Hematopoietic multipotent progenitor cell treated with erythropoietin and hydrocortisone succinate and interleukin-3 and kit ligand, for 4 days (in vitro differentiated cells): ENCODE measurements at regions not wholly inside any gene's neighbourhood (a gene's known extent, or its start where the extent isn't known, plus 50 kb on each side); places are given as distances from the start of the nearest gene placed in this dataset.

Source experiments
- DNase-seq: peaks from one replicate; pipeline ENCODE4 v3.0.0-alpha.2; 2015

GRCh38 chr13:26989261-26989956 is 182.2 kb downstream of the USP12 start:
- DNase-seq: no peak

DNA sequence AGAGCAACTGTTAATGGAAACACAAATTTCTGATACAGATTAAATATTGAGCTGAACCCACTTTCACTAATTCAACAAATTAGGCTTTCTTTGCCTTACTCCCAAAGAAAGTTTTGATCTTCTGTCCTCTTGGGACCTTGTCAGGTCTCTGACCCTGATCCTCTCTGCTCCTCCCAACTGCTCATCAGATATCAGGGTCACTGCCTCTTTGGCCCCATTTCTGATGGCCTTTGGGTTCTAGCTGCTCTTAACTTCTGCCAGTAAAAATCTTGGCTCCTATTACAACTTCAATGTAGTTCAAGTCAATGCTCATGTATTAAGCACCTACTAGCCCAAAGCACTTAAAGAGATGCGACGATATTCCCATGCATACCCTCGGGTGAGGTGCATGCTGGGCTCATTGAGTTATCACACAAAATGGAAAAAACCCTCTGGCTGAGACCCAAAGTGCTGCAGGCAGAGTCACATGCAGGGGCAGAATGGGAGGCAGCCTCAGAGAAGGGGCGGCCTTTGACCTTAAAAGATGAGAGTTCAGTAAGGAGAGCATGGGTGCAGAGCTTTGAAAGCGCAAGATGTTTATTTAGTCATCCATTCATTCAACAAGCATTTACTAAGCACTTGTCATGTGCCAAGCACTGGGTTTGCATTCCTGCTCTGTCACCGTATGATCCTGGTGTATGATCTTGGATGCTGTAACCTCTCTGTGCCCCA is 183.4 kb downstream of the USP12 start:
- DNase-seq: no peak

GRCh38 chr13:26987486-26988013 is 184.1 kb downstream of the USP12 start:
- DNase-seq: no peak

DNA sequence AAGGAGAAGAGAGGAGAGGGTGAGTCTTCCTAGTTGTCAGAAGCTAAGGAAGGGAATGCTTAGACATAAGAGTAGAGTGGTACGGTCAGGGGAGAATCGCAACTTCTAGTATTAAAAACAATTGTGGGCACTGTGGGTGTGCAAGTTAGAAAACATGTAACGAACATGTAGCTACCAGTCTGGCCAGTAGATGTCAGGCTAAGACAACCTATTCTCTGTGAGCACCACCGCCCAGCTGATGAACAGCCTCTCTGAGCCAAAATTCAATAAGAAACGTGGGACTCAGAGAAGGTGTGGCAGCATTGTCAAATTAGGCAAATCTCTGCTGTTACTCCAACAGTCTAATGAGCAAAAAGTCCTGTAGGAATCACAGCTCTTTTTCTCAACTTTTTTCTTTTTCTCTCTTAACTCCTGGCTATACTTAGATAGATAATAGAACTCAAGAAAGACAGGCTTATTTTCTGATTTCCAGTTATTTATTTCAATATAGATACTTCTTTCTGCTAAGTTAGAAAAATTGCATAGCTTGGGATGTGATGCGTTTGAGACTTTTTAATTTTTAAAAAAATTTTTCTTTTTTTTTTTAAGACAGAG is 186.2 kb downstream of the USP12 start:
- peak; percentile 94 for DNase-seq

DNA sequence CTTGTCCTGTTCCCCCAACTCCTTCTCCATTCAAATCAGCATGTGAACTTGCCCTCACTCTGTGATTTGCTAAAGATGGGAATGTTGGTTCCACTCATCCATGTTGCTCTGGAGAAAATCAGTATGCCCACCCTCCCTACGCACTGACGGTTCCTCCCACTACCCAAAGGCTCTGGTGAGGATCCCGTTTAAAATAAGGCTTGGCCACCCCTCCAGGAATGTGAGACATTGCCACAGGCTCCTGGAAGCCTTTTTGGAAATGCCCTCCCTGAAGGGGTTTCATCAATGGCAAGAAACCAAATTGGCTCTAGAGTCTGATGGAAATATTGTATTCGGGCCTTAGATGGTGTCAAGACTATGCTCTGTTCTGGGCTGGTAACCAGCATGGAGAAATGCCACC is 187.3 kb downstream of the USP12 start:
- DNase-seq: no peak

GRCh38 chr13:26983543-26984320 is 187.9 kb downstream of the USP12 start:
- DNase-seq: peak; percentile 53

GRCh38 chr13:26980099-26981031 is 191.2 kb downstream of the USP12 start:
- DNase-seq: no peak

- DNase-seq: no peak
These were observed 192.3 kb downstream of the USP12 start for GRCh38 chr13:26979334-26979733.

DNA sequence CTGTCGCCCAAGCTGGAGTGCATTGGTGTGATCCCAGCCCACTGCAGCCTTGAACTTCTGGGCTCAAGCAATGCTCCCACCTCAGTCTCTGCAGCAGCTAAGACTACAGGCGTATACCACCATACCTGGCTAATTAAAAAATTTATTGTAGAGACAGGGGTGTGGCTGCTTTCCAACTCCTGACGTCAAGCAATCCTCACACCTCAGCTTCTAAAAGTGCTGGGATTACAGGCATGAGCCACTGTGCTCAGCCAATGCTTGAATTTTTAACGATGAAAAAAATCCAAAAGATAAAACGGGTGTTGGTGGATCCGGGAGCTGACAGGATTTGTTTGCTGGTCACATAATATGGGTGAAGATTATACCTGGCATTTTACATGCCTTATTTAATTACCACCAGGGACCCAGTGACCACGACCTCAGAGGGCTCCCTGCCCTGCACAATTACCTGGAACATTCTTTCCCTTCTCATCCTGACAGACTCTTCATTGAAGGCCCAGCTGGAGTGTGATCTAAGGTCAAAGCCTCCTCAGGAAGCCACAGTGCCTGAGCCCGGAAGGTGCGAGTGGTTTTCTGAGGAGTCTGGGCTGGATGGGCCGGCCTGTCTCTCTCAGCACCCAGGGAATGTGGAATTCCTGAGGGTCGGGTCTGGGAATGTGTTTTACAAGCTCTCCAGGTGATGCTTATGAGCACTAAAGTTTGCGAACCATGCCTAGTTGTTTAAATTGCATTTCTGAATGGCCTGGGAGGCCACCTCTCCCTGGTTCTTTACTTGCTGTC is 193.3 kb downstream of the USP12 start:
- no peak for DNase-seq

DNA sequence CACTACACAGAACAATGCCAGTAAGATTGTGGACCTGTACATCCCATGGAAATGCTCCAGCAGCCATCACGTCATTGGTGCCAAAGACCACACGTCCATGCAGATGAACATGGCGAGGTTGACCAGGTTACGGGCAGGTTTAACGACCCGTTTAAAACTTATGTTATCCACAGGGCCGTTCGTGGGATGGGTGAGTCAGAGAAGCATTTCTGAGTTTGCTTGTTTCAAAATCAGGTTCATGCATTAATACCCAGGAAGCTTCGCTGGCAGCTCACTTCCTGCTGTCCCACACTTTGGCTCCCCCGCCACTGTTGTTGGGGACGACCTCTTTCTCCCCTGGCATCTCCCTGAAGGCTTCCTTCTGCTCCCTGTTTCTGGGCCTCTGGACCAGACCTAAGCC is 194.1 kb downstream of the USP12 start:
- DNase-seq: peak; percentile 41

DNA sequence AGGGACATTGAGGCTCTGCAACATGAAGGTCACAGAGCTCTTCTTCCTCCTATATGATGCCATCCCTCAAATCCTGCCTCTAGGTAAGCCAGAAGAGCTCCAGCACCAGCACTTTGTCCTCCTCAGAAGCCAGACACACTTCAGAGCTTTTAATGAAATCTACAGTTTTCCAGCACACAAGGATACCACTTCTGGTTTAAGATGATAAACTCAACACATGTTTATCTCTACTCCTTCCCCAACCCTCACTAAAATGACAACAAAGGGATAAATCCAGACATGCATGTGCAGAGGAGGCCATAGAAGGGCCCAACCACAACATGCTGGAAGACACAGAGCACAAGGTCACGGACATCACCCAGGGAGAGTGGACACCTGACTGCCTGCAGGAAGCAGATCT is 195.3 kb downstream of the USP12 start:
- peak; percentile 76 for DNase-seq

GRCh38 chr13:26973946-26974345 is 197.7 kb downstream of the USP12 start:
- DNase-seq: no peak

DNA sequence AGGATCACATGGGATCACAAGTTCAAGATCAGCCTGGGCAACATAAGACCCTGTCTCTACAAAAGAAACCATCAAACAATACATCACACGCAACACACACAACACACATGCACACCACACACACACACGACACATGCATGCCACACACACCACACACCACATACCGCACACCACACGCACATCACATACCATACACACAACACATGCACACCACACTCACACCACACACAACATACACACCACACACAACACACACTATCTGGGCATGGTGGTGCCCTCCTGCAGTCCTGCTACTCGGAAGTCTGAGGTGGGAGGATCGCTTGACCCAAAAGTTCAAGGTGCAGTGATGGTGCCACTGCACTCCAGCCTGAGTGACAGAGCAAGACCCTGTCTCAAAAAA is 198.3 kb downstream of the USP12 start:
- DNase-seq: no peak

- DNase-seq: peak; percentile 78
These were observed 199.4 kb downstream of the USP12 start for GRCh38 chr13:26971990-26972887.

DNA sequence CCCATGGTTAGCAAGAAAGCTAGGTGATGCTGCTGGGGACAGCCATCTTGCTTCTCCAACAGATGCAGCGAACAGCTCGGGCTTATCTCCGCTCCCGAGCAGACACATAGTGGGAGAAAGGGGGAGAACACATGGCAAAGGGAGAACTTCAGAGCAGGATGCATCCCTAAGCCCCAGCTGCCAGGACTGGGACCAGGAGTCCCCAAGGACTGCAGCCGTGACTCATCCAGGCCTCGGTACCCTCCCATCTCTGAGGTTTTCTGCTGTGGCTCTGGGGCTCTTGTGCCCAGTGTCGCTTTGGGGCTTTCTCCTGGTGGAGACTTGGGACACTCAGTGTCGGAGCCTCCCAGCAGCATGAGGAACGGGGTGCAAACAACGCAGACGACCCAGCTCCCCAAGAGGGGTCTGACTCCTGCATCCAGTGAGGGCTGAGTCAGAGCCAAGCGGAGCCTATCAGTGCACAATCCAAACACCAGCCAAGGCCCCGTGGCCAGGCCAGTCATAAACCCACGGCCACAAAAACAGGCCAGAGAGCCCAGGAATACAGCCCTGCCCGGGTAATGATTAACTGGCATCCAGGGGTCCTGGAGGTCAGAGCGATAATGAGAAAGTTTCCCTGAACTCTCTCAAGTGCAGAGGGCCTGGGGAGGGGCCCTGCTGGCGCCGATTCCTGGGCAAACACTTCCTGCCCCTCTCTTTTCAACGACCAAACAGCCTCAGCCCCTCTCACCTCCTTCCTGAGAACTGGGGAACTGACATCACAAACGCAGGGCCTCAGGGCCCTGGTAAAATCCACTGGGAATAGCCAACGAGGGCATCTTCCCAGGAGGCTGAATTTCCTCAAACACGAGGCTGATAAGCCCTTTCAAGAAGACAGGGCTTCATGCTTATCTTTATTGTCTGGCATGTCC is 202.9 kb downstream of the USP12 start:
- DNase-seq: no peak

GRCh38 chr13:26967119-26968038 is 204.2 kb downstream of the USP12 start:
- no peak for DNase-seq

DNA sequence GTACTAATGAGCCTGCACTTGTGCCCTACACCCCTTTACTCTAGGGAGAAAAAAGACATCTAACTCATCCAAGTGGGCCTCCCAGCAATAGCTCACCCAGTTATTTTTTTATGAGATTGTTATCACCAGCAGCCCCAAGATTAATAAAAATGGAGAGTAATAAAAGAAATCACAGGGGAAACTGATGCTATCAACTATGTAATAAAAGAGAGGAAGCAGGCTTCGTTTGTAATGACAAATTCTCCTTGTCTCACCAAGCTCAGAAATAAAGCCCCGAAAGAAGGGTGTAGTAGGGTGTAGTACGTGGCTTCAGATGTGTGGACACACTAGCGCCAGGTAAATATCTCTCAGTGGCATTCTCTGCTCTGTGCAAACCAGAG is 204.9 kb downstream of the USP12 start:
- DNase-seq: no peak
